Lung (tissue), 11 donors: ENCODE measurements at regions not wholly inside any gene's neighbourhood (a gene's known extent, or its start where the extent isn't known, plus 50 kb on each side); places are given as distances from the start of the nearest gene placed in this dataset.

Experiments used
- ATAC-seq: fragments of 200-7000 bp; cut with Tn5 transposase; one replicate; pipeline ENCODE4 v1.9.1; 2020; ENCODE audit warnings: moderate number of reproducible peaks; ENCODE audit not compliant: insufficient read depth, low FRiP score
- DNase-seq, 3 donors: peaks; one replicate each; pipeline ENCODE4 v3.0.0-alpha.2; 2013 to 2017
- H3K27ac ChIP-seq, 2 donors: one replicate each; pipeline ENCODE4 v1.5.1; 2013; ENCODE audit warnings: mild to moderate bottlenecking in 2 of 2, moderate library complexity in 2 of 2, control low read depth in 1 of 2, inconsistent platforms in 1 of 2, low read depth in 1 of 2, low read length in 1 of 2
- H3K27me3 ChIP-seq, 3 donors: one replicate each; pipeline ENCODE4 v1.5.1; 2013; ENCODE audit warnings: low read length in 2 of 3; ENCODE audit not compliant: control insufficient read depth in 3 of 3, insufficient read depth in 3 of 3
- H3K36me3 ChIP-seq, 4 donors: one replicate each; pipeline ENCODE4 v1.5.1; 2013; ENCODE audit warnings: low read length in 4 of 4, mild to moderate bottlenecking in 1 of 4, moderate library complexity in 1 of 4; ENCODE audit not compliant: control insufficient read depth in 4 of 4, insufficient read depth in 4 of 4
- H3K4me1 ChIP-seq, 5 donors: one replicate each; pipeline ENCODE4 v1.5.1; 2013; ENCODE audit warnings: low read length in 5 of 5, mild to moderate bottlenecking in 2 of 5, moderate library complexity in 1 of 5; ENCODE audit not compliant: control insufficient read depth in 5 of 5, insufficient read depth in 5 of 5
- H3K4me3 ChIP-seq: one replicate; pipeline ENCODE4 v1.5.1; 2013; ENCODE audit warnings: mild to moderate bottlenecking, control low read depth, moderate library complexity
- H3K9ac ChIP-seq, 2 donors: one replicate each; pipeline ENCODE4 v1.5.1; 2013; ENCODE audit warnings: low read length in 2 of 2, control low read depth in 1 of 2; ENCODE audit not compliant: insufficient read depth in 1 of 2
- H3K9me3 ChIP-seq, 4 donors: one replicate each; pipeline ENCODE4 v1.5.1; 2013; ENCODE audit warnings: low read length in 3 of 4, mild to moderate bottlenecking in 1 of 4, moderate library complexity in 1 of 4; ENCODE audit not compliant: control insufficient read depth in 4 of 4, insufficient read depth in 3 of 4
- CTCF ChIP-seq: IDR thresholded peaks from 2 replicates; pipeline ENCODE4 v1.5.1; 2012; ENCODE audit warnings: mild to moderate bottlenecking; ENCODE audit errors: control extremely low read depth, extremely low read depth
- WGBS, 2 donors: extraction: QIAGEN DNeasy Blood & Tissue Kit; methylation state at CpG; one replicate each; pipeline ENCODE4 v1.1.7; 2013; 5-methylcytosine and 5-hydroxymethylcytosine counted together
- donor health status: control.
- donor health status: control.
- donor health status: Bipolar disorder and iron deficiency.
- donor health status: healthy.
- donor health status: DM: yes; HTN: yes; CAD: no.

GRCh38 chr14:51479584-51480325 is 172.0 kb upstream of the FRMD6 start:
- no peak overlapping the region for H3K9ac ChIP-seq
- H3K27me3 ChIP-seq: no peaks in the 10 kb centered on the region
- no peak overlapping the region for H3K4me3 ChIP-seq
- peak; percentile 28 to 85 (median 58) for DNase-seq
- TF ChIP-seq CTCF: no peak
- no peak overlapping the region for H3K27ac ChIP-seq
- H3K4me1 ChIP-seq: peaks cover 0 to 18% (median 0%) of the 10 kb centered on the region in 5 donors
- no peak for ATAC-seq
- no peaks in the 10 kb centered on the region for H3K36me3 ChIP-seq
- WGBS, 2 donors: 75% methylated on average over 2 of the region's 2 CpGs
- H3K9me3 ChIP-seq: no peaks in the 10 kb centered on the region

DNA sequence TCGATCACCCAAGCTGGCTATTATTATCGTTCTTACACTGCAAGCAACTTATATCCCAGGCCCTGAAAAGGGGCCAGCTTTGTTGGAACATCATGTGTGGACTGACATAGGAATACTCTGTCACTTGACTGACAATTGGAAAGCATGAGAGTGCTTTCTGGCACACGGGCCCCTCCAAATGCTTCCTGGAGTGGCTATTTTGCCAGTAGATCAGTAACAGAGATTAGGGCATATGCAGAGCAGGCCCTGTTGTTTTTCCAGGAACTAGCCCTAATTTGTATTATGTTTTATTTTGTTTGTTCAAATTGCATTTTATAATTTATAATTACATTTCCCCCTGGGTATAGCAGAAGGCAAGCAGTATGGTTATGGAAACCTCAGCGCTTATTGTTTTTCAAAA is 170.1 kb upstream of the FRMD6 start:
- H3K4me3 ChIP-seq: no peak overlapping the region
- peaks cover 0 to 18% (median 0%) of the 10 kb centered on the region in 5 donors for H3K4me1 ChIP-seq
- no peaks in the 10 kb centered on the region for H3K36me3 ChIP-seq
- no peak for ATAC-seq
- no peak overlapping the region for H3K9ac ChIP-seq
- no peaks in the 10 kb centered on the region for H3K27me3 ChIP-seq
- WGBS, 2 donors: 78 to 79% methylated on average over 4 of the region's 4 CpGs
- no peak overlapping the region for H3K27ac ChIP-seq
- TF ChIP-seq CTCF: no peak
- no peak for DNase-seq
- no peaks in the 10 kb centered on the region for H3K9me3 ChIP-seq

GRCh38 chr14:51482102-51482501 is 169.6 kb upstream of the FRMD6 start:
- ATAC-seq: no peak
- H3K9ac ChIP-seq: no peak overlapping the region
- DNase-seq: peak in 1 of 3 donors; percentile 34

More at GRCh38 chr14:51482102-51482501, 169.6 kb upstream of the FRMD6 start:
- Histone ChIP-seq H3K27me3 (no peaks in the 10 kb centered on the region), H3K4me1 (peaks cover 0 to 18% (median 0%) of the 10 kb centered on the region in 5 donors), H3K9me3 (no peaks in the 10 kb centered on the region), H3K27ac (no peak overlapping the region), H3K36me3 (no peaks in the 10 kb centered on the region), H3K4me3 (no peak overlapping the region)
- TF ChIP-seq CTCF: no peak
- WGBS, 2 donors: 83 to 87% methylated on average over 4 of the region's 4 CpGs
